ENCODE measurements at regions not wholly inside any gene's neighbourhood (a gene's known extent, or its start where the extent isn't known, plus 50 kb on each side); places are given as distances from the start of the nearest gene placed in this dataset.
A peak's percentile ranks its signal among the peaks of the same experiment; 100 is the strongest.

DNA sequence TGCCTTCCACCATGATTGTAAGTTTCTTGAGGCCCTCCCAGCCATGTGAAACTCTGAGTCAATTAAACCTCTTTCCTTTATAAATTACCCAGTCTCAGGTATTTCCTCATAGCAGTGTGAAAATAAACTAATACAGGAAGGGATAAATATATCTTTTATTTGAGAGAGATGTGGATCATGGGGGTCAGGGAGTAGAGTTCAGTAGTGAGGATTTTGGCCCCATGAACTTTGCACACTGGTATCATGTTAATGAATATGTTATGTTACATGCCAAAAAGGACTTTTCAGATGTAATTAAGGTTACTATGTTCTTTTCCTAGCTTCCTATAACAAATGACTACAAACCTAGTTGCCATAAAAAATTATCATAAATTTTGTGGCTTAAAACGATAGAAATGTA, 1393.7 kb downstream of the DSC3 start:
- no peaks in the 10 kb centered on the region for H3K36me3 ChIP-seq
- TF ChIP-seq, protein P1, sequence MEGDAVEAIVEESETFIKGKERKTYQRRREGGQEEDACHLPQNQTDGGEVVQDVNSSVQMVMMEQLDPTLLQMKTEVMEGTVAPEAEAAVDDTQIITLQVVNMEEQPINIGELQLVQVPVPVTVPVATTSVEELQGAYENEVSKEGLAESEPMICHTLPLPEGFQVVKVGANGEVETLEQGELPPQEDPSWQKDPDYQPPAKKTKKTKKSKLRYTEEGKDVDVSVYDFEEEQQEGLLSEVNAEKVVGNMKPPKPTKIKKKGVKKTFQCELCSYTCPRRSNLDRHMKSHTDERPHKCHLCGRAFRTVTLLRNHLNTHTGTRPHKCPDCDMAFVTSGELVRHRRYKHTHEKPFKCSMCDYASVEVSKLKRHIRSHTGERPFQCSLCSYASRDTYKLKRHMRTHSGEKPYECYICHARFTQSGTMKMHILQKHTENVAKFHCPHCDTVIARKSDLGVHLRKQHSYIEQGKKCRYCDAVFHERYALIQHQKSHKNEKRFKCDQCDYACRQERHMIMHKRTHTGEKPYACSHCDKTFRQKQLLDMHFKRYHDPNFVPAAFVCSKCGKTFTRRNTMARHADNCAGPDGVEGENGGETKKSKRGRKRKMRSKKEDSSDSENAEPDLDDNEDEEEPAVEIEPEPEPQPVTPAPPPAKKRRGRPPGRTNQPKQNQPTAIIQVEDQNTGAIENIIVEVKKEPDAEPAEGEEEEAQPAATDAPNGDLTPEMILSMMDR (IDR thresholded peaks at IDR 0.05; ENCODE audit: low read depth, low read length), result no peak
- DNase-seq (ENCODE audit: low read depth in 1 of 2, low spot score in 1 of 2), result no peak
- H3K4me1 ChIP-seq (ENCODE audit: low read depth), result no peaks in the 10 kb centered on the region
- H3K27me3 ChIP-seq, result no peaks in the 10 kb centered on the region
- H3K27ac ChIP-seq, result no peak overlapping the region
- H3K9me3 ChIP-seq (ENCODE audit: low read depth), result no peaks in the 10 kb centered on the region
- H3K4me3 ChIP-seq, result no peak overlapping the region

DNA sequence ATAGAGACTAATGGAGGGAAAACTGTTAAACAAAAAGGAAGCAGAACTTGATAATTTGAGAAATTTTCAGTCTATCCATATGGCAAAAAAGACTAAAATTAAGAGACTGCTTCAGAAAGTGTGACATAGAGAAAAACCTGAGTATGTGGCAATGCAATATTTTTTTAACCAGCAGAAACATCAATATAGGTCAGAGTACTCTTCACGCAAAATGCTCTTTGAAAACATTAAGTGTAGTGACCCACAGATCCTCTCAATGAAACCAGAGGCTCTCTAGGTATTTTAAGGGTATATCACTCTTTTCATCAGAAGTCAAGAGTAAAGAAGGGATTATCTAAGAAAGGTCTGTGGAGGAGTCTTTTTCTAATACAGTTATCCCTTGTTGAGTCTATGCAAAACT, 1394.8 kb downstream of the DSC3 start:
- Histone ChIP-seq H3K4me1 (ENCODE audit: low read depth) (no peaks in the 10 kb centered on the region), H3K9me3 (ENCODE audit: low read depth) (no peaks in the 10 kb centered on the region), H3K27me3 (no peaks in the 10 kb centered on the region), H3K36me3 (no peaks in the 10 kb centered on the region), H3K4me3 (no peak overlapping the region), H3K27ac (no peak overlapping the region)
- DNase-seq (ENCODE audit: low read depth in 1 of 2, low spot score in 1 of 2), result no peak
- TF ChIP-seq, protein P1 (IDR thresholded peaks at IDR 0.05; ENCODE audit: low read depth, low read length), result no peak

DNA sequence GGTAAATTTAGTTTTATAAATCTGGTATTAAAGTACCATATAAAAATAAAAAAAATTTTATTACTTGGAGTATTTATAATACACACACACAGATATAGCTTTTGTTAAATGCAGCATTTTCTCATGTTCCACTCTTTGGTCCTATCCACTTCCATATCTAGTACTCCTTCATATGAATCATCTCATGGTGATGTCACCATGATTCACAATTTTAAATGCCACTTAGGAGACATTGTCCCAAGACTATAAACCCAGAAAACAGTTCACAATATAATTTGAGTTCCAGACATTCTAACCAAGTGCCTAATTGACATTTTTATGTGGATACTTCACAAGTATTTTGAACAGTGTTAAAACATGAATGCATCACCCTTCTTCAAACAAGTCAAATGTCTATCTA, 1398.3 kb downstream of the DSC3 start:
- peak in 1 of 2 donors; percentile 3 for DNase-seq (ENCODE audit: low read depth in 1 of 2, low spot score in 1 of 2)
- no peak overlapping the region for H3K4me3 ChIP-seq
- no peak overlapping the region for H3K27ac ChIP-seq
- no peaks in the 10 kb centered on the region for H3K9me3 ChIP-seq (ENCODE audit: low read depth)
- no peaks in the 10 kb centered on the region for H3K27me3 ChIP-seq
- no peaks in the 10 kb centered on the region for H3K36me3 ChIP-seq
- no peaks in the 10 kb centered on the region for H3K4me1 ChIP-seq (ENCODE audit: low read depth)
- TF ChIP-seq, protein P1 (IDR thresholded peaks at IDR 0.05; ENCODE audit: low read depth, low read length), result no peak

DNA sequence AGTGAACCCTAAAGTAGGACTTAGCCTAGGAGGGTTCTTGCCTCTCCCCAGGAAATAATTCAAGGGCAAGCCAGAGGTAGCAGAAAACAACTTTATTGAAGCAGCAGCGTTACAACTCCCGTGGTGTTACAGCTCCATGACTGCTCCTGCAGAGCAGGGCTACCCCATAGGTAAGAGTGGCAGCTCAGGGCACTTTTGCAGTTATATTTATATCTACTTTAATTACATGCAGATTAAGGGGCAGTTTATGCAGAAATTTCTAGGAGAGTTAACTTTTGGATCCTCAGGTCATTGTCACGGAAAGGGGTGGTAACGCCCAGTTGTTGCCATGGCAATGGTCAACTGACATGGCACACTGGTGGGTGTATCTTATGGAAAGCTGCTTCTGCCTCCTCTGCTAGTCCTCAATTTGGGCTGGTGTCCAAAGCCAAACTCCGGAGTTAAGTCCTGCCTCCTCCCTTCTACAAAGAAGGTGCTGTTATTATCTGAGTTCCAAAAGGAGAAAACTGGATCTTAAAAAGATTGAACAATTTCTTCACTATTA, 1413.0 kb downstream of the DSC3 start:
- Histone ChIP-seq H3K4me3 (no peak overlapping the region), H3K9me3 (ENCODE audit: low read depth) (no peaks in the 10 kb centered on the region), H3K27me3 (no peaks in the 10 kb centered on the region), H3K36me3 (no peaks in the 10 kb centered on the region), H3K4me1 (ENCODE audit: low read depth) (no peaks in the 10 kb centered on the region), H3K27ac (no peak overlapping the region)
- TF ChIP-seq, protein P1 (IDR thresholded peaks at IDR 0.05; ENCODE audit: low read depth, low read length), result no peak
- DNase-seq (ENCODE audit: low read depth in 1 of 2, low spot score in 1 of 2), result no peak

DNA sequence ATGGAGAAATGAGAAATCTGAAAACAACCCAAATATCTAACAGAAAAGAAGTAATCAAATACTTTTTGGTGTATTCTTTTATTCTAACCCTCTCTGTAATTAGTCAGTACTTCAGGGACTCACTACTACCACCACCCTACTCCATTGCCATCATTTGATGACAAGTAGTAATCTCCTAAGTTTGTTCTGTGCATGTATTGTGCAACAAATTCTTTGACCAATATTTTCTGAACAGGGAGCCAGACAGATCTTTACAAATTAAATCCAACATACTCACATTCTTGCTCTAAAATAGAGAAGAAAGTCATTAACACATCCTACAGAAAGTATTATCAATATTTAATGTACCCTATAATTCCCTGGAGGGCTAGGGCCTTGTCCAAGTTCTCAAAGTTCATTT, 1416.4 kb downstream of the DSC3 start:
- H3K9me3 ChIP-seq (ENCODE audit: low read depth), result no peaks in the 10 kb centered on the region
- no peaks in the 10 kb centered on the region for H3K36me3 ChIP-seq
- H3K4me1 ChIP-seq (ENCODE audit: low read depth), result no peaks in the 10 kb centered on the region
- no peak for DNase-seq (ENCODE audit: low read depth in 1 of 2, low spot score in 1 of 2)
- no peaks in the 10 kb centered on the region for H3K27me3 ChIP-seq
- TF ChIP-seq, protein P1 (IDR thresholded peaks at IDR 0.05; ENCODE audit: low read depth, low read length), result no peak
- no peak overlapping the region for H3K4me3 ChIP-seq
- no peak overlapping the region for H3K27ac ChIP-seq

DNA sequence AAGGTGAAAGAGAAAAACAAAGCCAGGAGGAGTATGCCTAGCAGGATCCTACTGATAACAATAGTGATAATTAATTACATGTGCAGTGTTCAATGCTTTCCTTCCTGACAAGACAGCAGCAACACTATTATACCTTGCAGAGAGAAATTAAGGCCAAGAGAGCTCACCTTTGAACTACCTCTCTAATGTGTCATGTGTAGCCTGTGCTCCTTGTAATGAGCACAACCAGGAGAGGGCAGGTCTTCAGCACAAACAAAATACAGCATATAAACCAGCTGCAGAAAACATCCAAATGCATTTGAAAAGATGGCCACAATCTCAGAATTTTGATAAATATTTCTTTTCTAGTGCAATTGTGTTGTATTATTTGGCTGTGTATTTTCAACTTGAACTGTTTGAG, 1425.7 kb downstream of the DSC3 start:
- Histone ChIP-seq H3K4me3 (no peak overlapping the region), H3K36me3 (no peaks in the 10 kb centered on the region), H3K4me1 (ENCODE audit: low read depth) (no peaks in the 10 kb centered on the region), H3K27ac (no peak overlapping the region), H3K9me3 (ENCODE audit: low read depth) (no peaks in the 10 kb centered on the region), H3K27me3 (no peaks in the 10 kb centered on the region)
- no peak for DNase-seq (ENCODE audit: low read depth in 1 of 2, low spot score in 1 of 2)
- TF ChIP-seq, protein P1 (IDR thresholded peaks at IDR 0.05; ENCODE audit: low read depth, low read length), result no peak
